ENCODE measurements at regions not wholly inside any gene's neighbourhood (a gene's known extent, or its start where the extent isn't known, plus 50 kb on each side); places are given as distances from the start of the nearest gene placed in this dataset.

GRCh38 chr1:221880182-221880581, 138.3 kb upstream of the DUSP10 start:
- no peaks in the 10 kb centered on the region for H3K9me2 ChIP-seq (ENCODE audit: insufficient read depth)
- no peaks in the 10 kb centered on the region for H3K36me3 ChIP-seq (ENCODE audit: control insufficient read depth in 1 of 2, insufficient read depth in 2 of 2, low read length in 2 of 2)
- DNase-seq (ENCODE audit: low read depth, low spot score), result no peak
- ATAC-seq, result no peak
- H4K20me1 ChIP-seq (ENCODE audit: insufficient read depth), result no peaks in the 10 kb centered on the region
- no peak overlapping the region for H3K4me3 ChIP-seq (replicated peaks in 1 of 2; ENCODE audit: low read depth in 1 of 2, low read length in 2 of 2)
- no peaks in the 10 kb centered on the region for H3K4me1 ChIP-seq (ENCODE audit: control insufficient read depth in 1 of 2, insufficient read depth in 2 of 2, low read length in 2 of 2)
- POLR2A ChIA-PET, result no interaction called here
- no peak overlapping the region for H3K27ac ChIP-seq (ENCODE audit: low read depth, low read length)
- BruUV-seq (replicated peaks), result no TSS peak
- no peaks in the 10 kb centered on the region for H3K9me3 ChIP-seq (ENCODE audit: control insufficient read depth in 1 of 2, insufficient read depth in 1 of 2, low read depth in 1 of 2, low read length in 2 of 2)
- no peaks in the 10 kb centered on the region for H3K27me3 ChIP-seq (ENCODE audit: insufficient read depth, low read length)
- no peak for TF ChIP-seq CEBPB (IDR thresholded peaks at IDR 0.05; ENCODE audit: low read depth)
- TF ChIP-seq YY1 (IDR thresholded peaks at IDR 0.05; ENCODE audit: extremely low read depth, insufficient replicate concordance, low read depth, low read length), result no peak
- TF ChIP-seq EGR1 (IDR thresholded peaks at IDR 0.05; ENCODE audit: low read depth), result no peak
- TF ChIP-seq ZBTB33 (IDR thresholded peaks at IDR 0.05; ENCODE audit: extremely low read depth, insufficient replicate concordance, low read length), result no peak
- TF ChIP-seq EZH2phosphoT487 (IDR thresholded peaks at IDR 0.05; ENCODE audit: borderline replicate concordance), result no peak
- no peak for TF ChIP-seq SP1 (IDR thresholded peaks at IDR 0.05; ENCODE audit: low read depth)
- TF ChIP-seq ATF3 (IDR thresholded peaks at IDR 0.05), result no peak
- TF ChIP-seq JUND (IDR thresholded peaks at IDR 0.05), result no peak
- TF ChIP-seq SIN3A (IDR thresholded peaks at IDR 0.05; ENCODE audit: low read depth), result no peak
- H3K79me2 ChIP-seq (ENCODE audit: insufficient read depth, low read length), result no peaks in the 10 kb centered on the region
- CTCF ChIA-PET, result no interaction called here
- intact Hi-C loops (cut with micrococcal nuclease), result no loop called here
- RAD21 ChIA-PET (ENCODE audit: low non-redundant PET in 1 of 2, low total read pairs in 2 of 2, uncharacterized antibody in 2 of 2, unreplicated experiment in 2 of 2), result no interaction called here
- no peak overlapping the region for H3K4me2 ChIP-seq (ENCODE audit: low read length)
- H3K9ac ChIP-seq (ENCODE audit: low read length), result no peak overlapping the region
- no peak overlapping the region for H2AFZ ChIP-seq (ENCODE audit: low read depth, low read length, poor library complexity, severe bottlenecking)

GRCh38 chr1:221878134-221878533, 136.2 kb upstream of the DUSP10 start:
- no peak overlapping the region for H2AFZ ChIP-seq (ENCODE audit: low read depth, low read length, poor library complexity, severe bottlenecking)
- ChIA-PET RAD21 (ENCODE audit: low non-redundant PET in 1 of 2, low total read pairs in 2 of 2, uncharacterized antibody in 2 of 2, unreplicated experiment in 2 of 2) (no interaction called here), CTCF (no interaction called here), POLR2A (no interaction called here)
- BruUV-seq (replicated peaks), result no TSS peak
- H3K9me3 ChIP-seq (ENCODE audit: control insufficient read depth in 1 of 2, insufficient read depth in 1 of 2, low read depth in 1 of 2, low read length in 2 of 2), result no peaks in the 10 kb centered on the region
- H3K36me3 ChIP-seq (ENCODE audit: control insufficient read depth in 1 of 2, insufficient read depth in 2 of 2, low read length in 2 of 2), result no peaks in the 10 kb centered on the region
- DNase-seq (ENCODE audit: low read depth, low spot score), result no peak
- intact Hi-C loops (cut with micrococcal nuclease), result no loop called here
- ATAC-seq, result no peak
- H3K4me1 ChIP-seq (ENCODE audit: control insufficient read depth in 1 of 2, insufficient read depth in 2 of 2, low read length in 2 of 2), result no peaks in the 10 kb centered on the region
- no peak overlapping the region for H3K27ac ChIP-seq (ENCODE audit: low read depth, low read length)
- H3K27me3 ChIP-seq (ENCODE audit: insufficient read depth, low read length), result no peaks in the 10 kb centered on the region
- no peak overlapping the region for H3K4me3 ChIP-seq (replicated peaks in 1 of 2; ENCODE audit: low read depth in 1 of 2, low read length in 2 of 2)
- H3K4me2 ChIP-seq (ENCODE audit: low read length), result no peak overlapping the region
- H3K9ac ChIP-seq (ENCODE audit: low read length), result no peak overlapping the region
- no peaks in the 10 kb centered on the region for H3K9me2 ChIP-seq (ENCODE audit: insufficient read depth)
- H3K79me2 ChIP-seq (ENCODE audit: insufficient read depth, low read length), result no peaks in the 10 kb centered on the region
- no peaks in the 10 kb centered on the region for H4K20me1 ChIP-seq (ENCODE audit: insufficient read depth)
- TF ChIP-seq POLR2AphosphoS5 (IDR thresholded peaks at IDR 0.05; ENCODE audit: low read depth, low read length) (no peak), EZH2phosphoT487 (IDR thresholded peaks at IDR 0.05; ENCODE audit: borderline replicate concordance) (no peak), ELF1 (IDR thresholded peaks at IDR 0.05; ENCODE audit: borderline replicate concordance, low read depth) (no peak), CEBPB (IDR thresholded peaks at IDR 0.05; ENCODE audit: low read depth) (no peak), SP1 (IDR thresholded peaks at IDR 0.05; ENCODE audit: low read depth) (no peak), REST (IDR thresholded peaks at IDR 0.05; ENCODE audit: low read depth) (no peak), ATF3 (IDR thresholded peaks at IDR 0.05) (no peak), MAX (IDR thresholded peaks at IDR 0.05) (no peak), FOSL1 (IDR thresholded peaks at IDR 0.05; ENCODE audit: low read depth) (no peak), YY1 (IDR thresholded peaks at IDR 0.05; ENCODE audit: extremely low read depth, insufficient replicate concordance, low read depth, low read length) (no peak)

All from HCT116 (cell line).